DMS79 (cell line): ENCODE measurements at regions not wholly inside any gene's neighbourhood (a gene's known extent, or its start where the extent isn't known, plus 50 kb on each side); places are given as distances from the start of the nearest gene placed in this dataset.

Experiments used
- DNase-seq: peaks from one replicate; lab custom pipeline; 2025; lab: John Stamatoyannopoulos, UW

DNA sequence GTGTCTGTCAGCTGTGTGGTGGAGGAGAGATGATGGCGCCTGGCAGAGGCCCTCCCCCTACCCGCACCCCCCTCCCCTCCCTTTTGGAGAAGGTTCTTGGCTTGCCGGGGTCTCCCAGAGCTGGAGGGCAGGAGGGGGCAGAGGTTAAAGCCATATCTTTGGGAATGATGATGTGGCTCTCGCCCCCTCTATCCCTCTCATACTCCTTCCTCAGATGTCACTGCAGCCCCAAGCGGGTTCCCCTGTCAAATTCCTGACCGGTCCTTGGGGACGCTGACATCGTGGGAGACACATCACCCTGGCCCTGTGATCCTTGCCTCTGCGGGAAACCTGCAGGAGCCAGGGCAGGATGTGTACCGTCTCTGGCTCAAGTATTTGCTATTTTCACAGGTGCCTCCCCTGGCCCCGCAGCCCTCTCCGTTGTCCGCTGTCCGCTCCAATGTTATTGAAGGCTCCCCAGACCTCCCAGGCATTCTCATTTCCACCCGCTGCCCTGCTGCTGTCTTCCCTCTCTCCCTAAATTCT lies 109.5 kb downstream of the FOXD1 start:
- DNase-seq = no peak

DNA sequence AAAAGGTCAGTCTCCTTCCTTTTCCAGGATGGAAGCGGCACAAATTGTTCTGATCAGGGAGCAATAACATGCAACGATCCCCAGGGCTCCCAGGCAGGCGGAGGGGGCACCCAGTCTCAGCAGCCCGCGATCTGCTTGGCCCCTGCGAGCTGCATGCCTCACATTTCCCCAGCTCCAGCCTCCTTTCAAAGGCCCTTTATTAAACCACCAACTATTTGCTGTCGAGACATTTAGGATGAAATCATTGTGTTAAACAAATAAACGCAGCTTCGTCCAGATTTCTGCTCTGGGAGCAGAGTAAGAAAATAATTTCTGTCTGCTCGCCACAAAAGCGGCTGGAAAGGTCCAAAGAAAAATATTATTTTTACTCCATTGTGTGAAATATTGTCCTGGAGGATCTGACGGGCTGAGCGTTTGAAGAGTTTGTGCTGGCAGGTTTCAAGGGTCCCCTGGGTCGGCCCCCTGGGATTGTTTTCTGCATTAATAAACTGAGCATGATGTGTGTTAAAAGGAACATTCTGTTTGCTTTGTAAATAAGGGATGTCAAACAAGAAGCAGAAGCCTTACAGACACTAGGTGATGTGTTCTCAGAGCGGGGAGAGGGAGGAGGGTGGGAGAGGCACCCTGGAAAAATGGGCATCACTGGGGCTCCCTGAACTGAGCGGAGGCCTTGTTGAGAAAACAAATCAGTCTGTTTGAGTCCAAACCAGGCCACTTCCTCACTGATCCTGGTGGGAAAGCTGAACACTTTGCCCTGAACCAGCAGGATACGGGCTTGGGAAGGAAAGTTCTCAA lies 110.1 kb downstream of the FOXD1 start:
- no peak for DNase-seq

DNA sequence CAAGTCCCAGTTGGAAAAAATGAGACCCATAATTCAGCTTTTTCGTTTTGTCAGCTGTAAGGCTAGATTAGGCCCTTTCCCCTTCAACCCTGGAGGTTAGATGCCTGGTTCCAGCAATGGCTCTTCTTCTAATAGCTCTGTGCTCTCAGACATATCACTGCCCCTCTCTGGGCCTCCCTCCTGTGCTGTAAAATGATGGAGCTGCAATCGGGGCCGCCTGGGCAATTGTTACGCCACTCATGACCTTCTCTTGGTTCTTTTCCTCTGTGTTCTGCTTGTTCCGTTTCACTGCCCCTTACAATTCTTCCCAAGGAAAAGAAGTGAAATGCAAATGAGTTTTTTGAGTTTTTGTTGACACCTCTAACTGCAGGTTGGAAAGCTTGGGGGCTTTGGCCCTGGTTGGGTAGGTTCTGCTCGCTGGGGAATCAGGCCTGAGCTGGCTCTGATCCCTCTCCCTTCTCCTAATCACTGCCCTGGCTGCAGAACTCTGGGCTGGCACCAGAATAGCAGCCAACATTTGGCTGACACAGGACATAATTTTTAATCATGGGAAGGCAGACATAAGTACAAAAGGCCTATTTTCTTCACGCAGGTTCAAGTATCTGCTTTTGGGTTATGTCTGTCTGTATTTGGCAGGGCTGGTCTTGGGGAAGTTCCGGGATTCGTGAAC lies 110.9 kb downstream of the FOXD1 start:
- no peak for DNase-seq

DNA sequence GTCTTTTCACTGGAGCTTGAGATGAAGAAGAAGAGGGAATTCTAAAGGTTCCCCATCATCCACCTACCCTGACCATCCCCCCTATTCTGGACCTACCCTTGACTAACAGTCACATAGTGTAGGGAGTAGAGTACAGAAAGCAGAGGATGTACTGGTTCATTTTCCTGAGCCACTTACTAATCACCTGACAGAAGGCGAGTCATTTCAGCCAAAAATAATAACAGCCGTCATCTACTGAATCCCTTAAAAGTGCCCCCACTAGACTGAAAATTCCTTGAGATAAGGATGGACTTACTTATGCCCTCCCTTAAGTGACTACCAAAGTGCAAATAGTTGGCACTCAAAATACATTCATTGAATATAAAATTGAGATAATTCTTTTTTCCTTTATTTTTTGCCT lies 112.2 kb downstream of the FOXD1 start:
- DNase-seq = no peak

DNA sequence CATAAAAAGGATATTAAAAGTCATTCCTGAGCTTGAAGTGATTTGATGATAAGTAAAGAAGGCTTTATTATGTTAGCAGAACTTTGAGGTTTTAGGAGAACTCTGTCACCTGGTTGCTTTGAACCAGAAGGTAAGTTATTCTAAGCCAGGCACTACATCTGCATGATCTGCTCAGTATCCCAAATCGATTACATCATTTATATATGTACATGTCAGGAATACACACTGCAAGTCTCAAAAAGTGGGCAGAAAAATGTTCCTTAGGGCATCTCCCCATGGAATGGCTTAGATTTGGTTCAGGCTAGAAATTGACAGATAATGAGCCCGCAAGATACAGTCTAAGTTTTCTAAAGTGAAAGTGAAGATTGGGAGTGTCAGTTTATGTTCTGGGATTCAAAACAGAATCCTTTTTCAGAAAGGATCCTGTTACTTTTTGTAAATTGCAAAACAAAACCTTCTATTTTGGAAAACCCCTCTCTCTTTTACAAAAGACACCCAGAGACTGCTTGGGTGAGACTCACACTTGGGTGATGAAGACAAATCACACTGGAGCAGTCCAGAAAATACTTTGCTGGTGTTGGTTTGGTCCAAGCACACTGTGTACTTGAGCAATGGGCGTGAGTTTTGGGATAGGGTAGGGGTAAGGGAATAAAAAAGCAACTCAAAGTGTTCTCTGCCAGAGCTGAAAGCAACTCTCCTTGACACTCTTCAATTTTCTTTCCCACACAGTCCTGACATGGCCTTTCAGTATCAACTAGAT lies 114.5 kb downstream of the FOXD1 start:
- DNase-seq = no peak

DNA sequence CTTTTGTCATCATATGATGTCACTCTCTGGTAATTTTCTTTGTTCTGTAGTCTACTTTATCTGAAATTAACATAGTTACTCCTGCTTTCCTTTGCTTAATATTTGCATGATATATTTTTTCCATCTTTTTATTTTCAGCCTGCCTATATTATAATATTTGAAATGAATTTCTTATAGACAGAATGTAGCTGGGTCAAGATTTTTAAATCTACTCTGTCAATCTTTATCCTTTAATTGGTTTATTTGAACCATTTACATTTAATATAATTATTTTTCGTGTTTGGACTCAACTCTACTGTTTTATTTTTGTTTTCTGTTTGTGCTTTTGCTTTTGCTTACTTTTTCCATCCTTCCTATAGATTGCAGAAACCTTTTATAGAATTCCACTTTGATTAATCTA lies 118.0 kb downstream of the FOXD1 start:
- DNase-seq = no peak

DNA sequence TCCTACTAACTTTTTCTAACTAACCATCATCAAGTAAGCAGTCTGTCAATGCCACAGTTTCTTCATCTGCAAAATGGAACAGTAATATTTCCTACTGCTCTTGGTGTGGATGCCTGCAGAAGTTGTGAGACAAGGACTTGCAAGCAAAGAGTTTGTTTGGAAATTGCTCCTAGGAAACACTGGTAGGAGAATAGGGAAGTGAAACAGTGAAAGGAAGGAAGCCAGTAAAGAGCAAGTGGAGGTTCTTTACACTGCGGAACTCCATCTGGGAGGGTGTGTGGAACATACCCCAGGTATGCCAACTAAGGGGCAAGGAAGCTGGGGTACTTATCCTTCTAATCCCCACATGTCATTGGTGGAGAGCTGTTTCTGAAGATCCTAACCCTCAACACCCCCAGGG lies 119.9 kb downstream of the FOXD1 start:
- DNase-seq = no peak

DNA sequence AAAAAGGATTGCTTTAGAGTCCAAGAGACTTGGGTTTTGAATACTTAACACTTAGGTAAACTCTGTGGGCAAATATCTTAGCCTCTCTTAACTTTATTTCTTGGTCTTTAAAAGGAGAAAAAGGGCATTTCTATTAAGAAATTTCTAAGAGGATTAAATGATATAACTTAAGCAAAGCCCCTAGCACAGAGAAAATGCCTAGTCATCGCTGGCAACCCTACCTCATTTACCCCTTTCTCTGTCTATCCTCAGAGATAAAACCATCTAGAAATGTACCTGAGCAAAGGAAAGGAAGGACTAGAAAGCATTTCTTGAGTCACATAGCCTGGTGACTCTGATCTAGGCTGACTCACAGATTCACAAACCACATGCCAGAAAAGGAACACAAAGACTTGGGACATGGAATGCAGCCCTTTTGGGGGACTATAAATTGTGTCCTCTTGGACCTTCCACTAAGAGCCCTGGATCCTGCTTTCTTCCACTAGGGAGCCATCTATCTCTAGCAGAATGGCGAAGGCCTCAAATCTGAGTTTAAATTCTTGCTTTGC lies 120.6 kb downstream of the FOXD1 start:
- DNase-seq = no peak

DNA sequence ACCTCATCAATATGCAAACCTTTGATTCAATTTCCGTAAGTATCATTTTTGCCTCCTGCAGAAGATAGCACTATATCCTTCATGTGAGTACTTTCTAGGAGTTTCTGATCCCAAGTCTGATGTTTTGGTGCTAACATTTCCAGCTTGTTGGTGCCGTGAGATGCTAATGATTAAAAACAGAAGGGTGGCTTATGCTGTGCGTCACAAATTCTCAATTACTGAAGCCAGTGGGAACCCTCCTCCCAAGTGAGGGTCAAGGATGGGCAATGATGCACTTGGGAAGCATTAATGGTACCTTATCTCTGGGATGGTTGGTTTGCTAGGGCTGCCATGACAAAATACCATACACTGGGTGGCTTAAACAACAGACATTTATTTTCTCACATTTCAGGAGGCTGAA lies 123.0 kb downstream of the FOXD1 start:
- DNase-seq = no peak

DNA sequence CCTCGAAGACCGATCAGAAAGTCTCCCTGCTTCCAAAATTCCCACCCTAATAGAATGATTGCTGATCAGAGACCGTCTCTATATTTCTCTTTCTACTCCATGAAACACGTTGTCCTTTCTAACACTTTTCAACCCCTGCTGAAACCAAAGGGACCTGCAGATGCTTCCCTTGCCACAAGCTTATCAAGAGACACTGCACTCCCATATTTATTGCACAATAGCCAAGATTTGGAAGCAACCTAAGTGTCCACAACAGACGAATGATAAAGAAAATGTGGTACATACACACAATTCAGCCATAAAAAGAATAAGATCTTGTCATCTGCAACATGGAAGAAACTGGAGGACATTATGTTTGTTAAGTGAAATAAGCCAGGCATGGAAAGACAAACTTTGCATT lies 125.1 kb downstream of the FOXD1 start:
- no peak for DNase-seq

DNA sequence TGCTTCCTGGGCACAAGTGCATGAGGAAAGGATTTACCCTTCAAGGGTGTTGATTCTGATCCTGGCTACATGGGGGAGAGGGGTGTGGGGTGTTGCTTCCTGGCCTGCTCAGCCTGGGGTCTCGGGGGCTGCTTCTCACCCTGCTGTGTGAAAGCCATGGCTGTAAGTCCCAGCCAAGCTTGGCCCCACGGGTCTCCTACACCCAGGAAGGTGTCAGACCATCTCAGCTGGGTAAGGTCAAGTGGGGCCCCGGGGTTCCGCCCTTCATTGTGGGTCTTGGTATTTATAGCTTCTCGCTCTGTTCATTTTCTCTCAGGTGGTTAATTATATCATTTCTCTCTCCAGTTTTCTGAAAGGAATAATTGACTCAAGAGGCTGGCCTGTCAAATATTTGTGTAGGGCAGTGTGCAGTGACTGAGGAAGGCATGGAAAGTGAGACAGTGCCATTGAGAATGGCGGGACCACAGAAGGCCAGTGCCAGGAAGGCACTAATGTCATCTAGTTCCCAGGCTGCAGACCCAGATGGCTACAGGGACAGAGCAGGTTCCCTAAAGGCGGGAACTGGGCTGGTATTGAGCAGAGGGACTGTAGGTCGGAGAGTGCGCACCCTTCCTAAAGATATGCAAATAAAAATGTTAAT lies 126.0 kb downstream of the FOXD1 start:
- no peak for DNase-seq

DNA sequence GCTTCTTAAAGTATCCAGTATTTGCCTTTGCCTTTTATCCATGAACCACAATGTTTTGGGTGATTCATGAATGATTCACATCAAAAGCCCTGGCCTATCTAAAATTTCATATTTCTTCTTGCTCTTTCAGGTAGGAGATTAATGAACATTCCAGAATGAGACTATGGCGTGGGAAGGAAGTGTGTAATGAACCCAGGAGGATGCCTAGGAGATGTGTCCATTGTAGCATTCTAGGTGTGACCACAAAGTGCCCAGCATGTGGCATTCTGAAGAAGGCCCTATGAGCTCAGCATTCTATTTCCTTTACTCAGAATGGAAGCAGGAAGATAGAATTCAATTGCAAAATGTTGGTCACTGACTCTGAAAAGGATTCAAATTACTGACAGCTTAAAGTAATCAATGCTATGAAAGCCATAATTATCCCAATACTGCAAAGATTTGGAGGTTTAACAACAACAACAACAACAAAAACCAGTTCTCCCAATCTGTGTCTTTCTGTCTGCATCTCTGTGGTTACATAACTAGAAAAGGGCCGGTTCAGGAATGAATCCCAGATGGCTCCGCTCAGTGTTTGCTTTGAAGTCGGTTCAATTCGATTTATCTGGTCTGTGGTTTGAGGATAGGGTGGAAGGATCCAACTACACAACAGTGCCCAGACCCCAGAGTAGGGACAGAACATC lies 126.7 kb downstream of the FOXD1 start:
- DNase-seq = no peak

DNA sequence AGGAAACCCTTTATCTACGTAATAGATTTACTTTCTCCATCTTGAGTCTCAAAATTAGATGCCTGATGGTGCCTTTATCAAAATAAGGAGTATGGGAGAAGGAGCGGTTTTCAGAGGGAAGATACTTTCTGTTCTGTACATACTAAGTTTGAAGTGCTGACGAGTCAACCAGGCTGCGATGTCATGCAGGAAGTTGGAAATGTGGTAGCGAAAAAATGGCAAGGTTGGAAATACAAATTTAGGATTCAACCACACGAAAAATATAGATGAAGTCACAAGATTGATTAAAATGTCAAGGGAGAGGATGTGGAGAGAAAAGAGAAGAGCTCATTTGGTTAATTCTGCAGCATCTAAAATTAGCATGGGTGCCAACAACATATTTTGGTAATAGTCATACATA lies 129.5 kb downstream of the FOXD1 start:
- no peak for DNase-seq

DNA sequence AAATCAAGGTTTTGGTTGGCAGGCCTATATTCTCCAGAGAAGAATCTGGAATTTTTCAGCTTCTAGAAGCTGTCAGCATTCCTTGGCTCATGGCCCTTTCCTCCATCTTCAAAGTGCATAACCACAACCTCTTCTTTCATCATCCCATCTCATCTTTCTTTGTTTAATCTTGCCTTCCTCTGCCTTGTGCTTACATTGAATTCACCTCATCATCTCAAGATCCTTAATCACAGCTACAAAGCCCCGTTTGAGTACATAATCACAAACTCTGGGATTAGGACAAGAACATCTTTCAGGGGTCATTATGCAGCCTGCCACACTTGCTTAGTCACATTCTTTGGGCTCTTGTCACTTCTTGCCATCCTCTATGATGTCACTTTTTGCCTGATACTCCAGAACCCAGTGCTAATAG lies 130.3 kb downstream of the FOXD1 start:
- DNase-seq = no peak

DNA sequence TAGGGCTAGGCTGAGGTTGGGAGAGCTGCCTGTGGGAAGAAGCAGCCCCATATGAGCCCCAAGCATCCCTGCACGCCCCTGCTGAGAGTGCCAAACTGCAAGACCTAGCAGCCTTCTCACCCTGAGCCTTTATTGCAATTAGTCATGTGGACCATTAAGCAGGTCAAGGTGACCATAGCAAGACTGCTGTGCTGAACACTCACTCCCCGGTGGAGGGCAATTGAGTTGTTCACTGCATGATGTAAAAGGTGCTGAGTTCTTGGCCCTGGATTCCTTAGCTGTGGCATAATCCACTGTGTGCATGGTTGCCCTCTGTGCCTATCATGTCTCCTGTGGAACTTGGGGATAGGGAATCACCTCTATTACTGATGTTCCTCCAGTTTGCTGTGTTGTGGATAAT lies 131.1 kb downstream of the FOXD1 start:
- no peak for DNase-seq

DNA sequence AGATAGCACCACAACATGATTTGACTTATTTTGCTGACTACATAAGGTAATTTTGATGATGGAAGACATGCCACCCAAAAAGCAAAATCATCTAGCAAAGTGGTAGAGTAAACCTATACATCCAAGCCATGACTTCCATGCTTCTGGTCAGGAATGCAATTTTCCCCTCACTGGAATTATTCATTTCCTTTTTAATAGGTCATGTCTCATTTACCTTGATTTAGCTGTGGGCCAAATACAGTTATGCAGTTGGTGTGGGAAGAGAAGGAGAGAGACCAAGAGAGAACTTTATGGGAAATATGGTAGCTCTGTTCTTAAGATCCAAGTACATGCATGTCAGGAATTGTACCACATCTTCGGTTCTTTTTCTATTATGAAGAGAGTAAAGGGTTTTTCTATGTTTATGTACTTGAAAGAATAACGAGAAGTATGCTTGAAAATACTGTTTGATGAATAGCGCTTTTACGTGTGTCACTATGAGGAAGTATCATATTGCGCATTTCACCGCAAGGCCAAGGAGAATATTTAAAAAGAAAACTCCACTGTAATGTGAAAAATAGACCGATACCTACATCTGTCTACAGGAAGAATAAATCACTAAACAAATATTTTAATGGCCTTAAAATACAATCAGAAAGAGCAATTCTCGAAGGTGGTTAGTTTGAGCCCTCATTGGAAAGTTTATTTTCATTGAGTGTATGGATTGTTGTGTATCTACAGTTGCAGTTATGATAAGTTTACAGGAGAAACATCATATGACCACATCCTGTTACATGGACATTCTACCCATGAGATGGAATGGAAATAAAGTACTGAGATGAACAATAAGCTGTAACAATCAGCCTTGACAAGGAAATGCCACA lies 134.0 kb downstream of the FOXD1 start:
- peak; percentile 29 for DNase-seq

DNA sequence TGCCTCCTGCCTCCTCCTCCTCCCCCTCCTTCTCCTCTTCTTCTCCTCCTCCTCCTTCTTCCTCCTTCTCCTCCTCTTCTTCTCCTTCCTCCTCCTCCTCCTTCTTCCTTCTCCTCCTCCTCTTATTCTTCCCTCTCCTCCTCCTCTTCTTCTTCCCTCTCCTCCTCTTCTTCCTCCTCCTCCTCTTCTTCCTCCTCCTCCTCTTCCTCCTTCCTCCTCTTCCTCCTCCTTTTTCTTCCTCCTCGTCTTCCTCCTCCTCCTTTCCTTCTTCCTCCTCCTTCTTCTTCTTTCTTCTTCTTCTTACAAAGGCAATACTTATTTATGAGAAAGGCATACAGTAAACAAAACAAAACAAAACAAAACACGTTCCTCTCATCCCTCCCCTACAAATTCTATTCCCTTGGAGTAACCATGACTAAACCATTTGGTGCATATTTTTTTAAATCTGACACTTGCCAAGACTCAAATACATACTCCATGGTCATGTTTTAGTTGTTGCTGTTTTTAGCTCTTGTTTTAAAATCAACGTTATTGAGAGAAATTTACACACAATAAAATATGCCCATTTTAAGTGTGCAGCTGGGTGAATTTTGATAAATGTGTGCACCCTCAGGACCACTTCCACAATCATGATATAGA lies 135.6 kb downstream of the FOXD1 start:
- DNase-seq = no peak

DNA sequence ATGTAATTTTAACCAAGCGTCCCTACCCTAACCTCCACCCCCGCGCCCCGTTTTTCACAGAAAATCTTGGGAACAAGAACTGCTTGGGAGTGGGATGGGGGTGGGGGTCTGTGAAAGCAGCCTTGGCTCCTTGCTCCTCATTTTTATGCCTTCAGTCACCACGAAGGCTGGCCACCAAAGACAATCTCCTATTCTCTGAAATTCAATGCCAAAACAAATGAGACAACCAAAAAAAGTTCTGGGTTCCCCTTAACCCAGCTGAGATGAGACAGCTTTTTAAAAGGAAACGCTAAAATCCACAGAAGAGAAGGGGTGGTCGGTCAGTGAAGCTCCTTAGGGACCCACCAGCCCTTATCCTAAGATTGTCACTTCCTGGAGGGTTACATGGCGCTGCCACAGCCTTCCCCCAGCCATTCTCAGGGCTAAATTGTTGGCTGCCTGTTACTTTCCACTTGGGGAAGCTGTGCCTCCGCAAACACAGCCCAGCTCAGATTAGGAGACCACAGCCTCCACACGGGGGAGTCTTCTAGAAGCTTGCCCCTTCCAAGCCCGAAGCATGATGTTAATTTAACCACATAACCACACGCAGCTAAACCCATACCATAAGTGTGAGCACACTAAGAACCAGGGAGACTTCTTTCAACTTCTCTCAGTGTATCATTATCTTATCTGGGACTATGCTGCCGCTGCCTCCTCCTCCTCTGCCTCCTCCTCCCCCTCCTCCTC lies 136.3 kb downstream of the FOXD1 start:
- no peak for DNase-seq
